HFF-Myc (cell line): ENCODE measurements at regions not wholly inside any gene's neighbourhood (a gene's known extent, or its start where the extent isn't known, plus 50 kb on each side); places are given as distances from the start of the nearest gene placed in this dataset.

Experiments
- DNase-seq: peaks from one replicate; pipeline ENCODE4 v3.0.0-alpha.2; 2011; ENCODE audit warnings: low read depth; ENCODE audit errors: extremely low read depth
- H3K4me3 ChIP-seq: replicated peaks from 2 replicates; pipeline ENCODE4 v1.5.1; 2011; ENCODE audit warnings: low read depth, mild to moderate bottlenecking, control low read depth, low read length
- CTCF ChIP-seq: IDR thresholded peaks from 2 replicates; pipeline ENCODE4 v1.5.1; 2012; ENCODE audit warnings: mild to moderate bottlenecking, low read depth, low read length, control low read depth; ENCODE audit errors: missing control alignments

- no peak overlapping the region for H3K4me3 ChIP-seq
- DNase-seq: no peak
- no peak for TF ChIP-seq CTCF
Measured at GRCh38 chr4:136121426-136121825, 1410.9 kb downstream of the PCDH18 start.

- no peak for TF ChIP-seq CTCF
- no peak overlapping the region for H3K4me3 ChIP-seq
- no peak for DNase-seq
Measured at GRCh38 chr4:136113921-136114320, 1418.4 kb downstream of the PCDH18 start.

- TF ChIP-seq CTCF: no peak
- DNase-seq: no peak
- no peak overlapping the region for H3K4me3 ChIP-seq
Measured at GRCh38 chr4:136112116-136112515, 1420.2 kb downstream of the PCDH18 start.

- H3K4me3 ChIP-seq: no peak overlapping the region
- DNase-seq: no peak
- no peak for TF ChIP-seq CTCF
Measured at GRCh38 chr4:136106753-136107152, 1425.5 kb downstream of the PCDH18 start.

GRCh38 chr4:136103616-136104015 is 1428.7 kb downstream of the PCDH18 start:
- no peak for TF ChIP-seq CTCF
- DNase-seq: no peak
- no peak overlapping the region for H3K4me3 ChIP-seq

- H3K4me3 ChIP-seq: no peak overlapping the region
- TF ChIP-seq CTCF: no peak
- no peak for DNase-seq
Measured at GRCh38 chr4:136097676-136098075, 1434.6 kb downstream of the PCDH18 start.

- DNase-seq: no peak
- TF ChIP-seq CTCF: no peak
- no peak overlapping the region for H3K4me3 ChIP-seq
Measured at GRCh38 chr4:136088211-136088867, 1444.0 kb downstream of the PCDH18 start.
